K562 (cell line): ENCODE measurements at regions not wholly inside any gene's neighbourhood (a gene's known extent, or its start where the extent isn't known, plus 50 kb on each side); places are given as distances from the start of the nearest gene placed in this dataset.

ENCODE experiments used
- ATAC-seq: fragments of 200-7000 bp; cut with Tn5 transposase; 3 replicates; pipeline ENCODE4 v1.9.1; 2020; ENCODE audit warnings: moderate library complexity
- BruUV-seq: library from RNA; stranded (reverse); fragments of 400-500 nt; replicated peaks from 2 replicates; lab custom pipeline; 2021; lab: Mats Ljungman, UMichigan
- CTCF ChIA-PET: fragments of 300-600 bp; formaldehyde crosslinking; extraction: SDS; loops from one replicate; lab custom pipeline; 2021; ENCODE audit warnings: low intra/inter-chr PET ratio; lab: Yijun Ruan, JAX
- POLR2A ChIA-PET: fragments of 300-600, 350-650 bp; sonication (Branson Sonifier 250); formaldehyde crosslinking; extraction: SDS; loops from one replicate; lab custom pipeline; 2021; ENCODE audit warnings: antibody characterized with exemption, inconsistent platforms; lab: Yijun Ruan, JAX
- DNase-seq, 4 experiments: peaks; one replicate each; pipeline versions ENCODE4 v3.0.0 to v3.0.0-alpha.2; 2011 to 2018; ENCODE audit warnings: low spot score in 3 of 4, mixed read lengths in 3 of 4; ENCODE audit errors: extremely low read depth in 1 of 4
- FAIRE-seq: peaks from 2 replicates; lab custom pipeline; 2011; peaks lifted over from hg19 to GRCh38; lab: Jason Lieb, UNC
- H2AFZ ChIP-seq: 2 replicates; pipeline ENCODE4 v1.6.0; 2011; ENCODE audit warnings: low read depth, low read length, control low read depth, inconsistent platforms
- H3K27ac ChIP-seq: fragments of 200-600 bp; 3 replicates; pipeline ENCODE4 v1.8.0; 2011; ENCODE audit warnings: low read depth, mild to moderate bottlenecking, control low read depth, inconsistent platforms, low read length, moderate library complexity, mixed read lengths; ENCODE audit errors: extremely low read depth
- H3K27me3 ChIP-seq, 2 experiments: fragments of 300-600 bp in 1 of 2; 2 replicates in 1 of 2; 3 replicates in 1 of 2; pipeline versions ENCODE4 v1.6.0 to v1.8.0; 2011; ENCODE audit warnings: inconsistent platforms in 2 of 2, low read length in 2 of 2, mild to moderate bottlenecking in 1 of 2, mixed read lengths in 1 of 2, moderate library complexity in 1 of 2; ENCODE audit not compliant: control insufficient read depth in 2 of 2, insufficient read depth in 2 of 2
- H3K36me3 ChIP-seq: fragments of 300-600 bp; 3 replicates; pipeline ENCODE4 v1.8.0; 2011; ENCODE audit warnings: mild to moderate bottlenecking, low read length, inconsistent platforms; ENCODE audit not compliant: control insufficient read depth, insufficient read depth
- H3K4me1 ChIP-seq, 2 experiments: fragments of 200-600 bp in 1 of 2; replicated peaks in 1 of 2; 2 replicates in 1 of 2; 3 replicates in 1 of 2; pipeline versions ENCODE4 v1.5.1 to v1.8.0; 2011; ENCODE audit warnings: inconsistent platforms in 2 of 2, low read length in 2 of 2, mild to moderate bottlenecking in 1 of 2, mixed read lengths in 1 of 2, moderate library complexity in 1 of 2; ENCODE audit not compliant: control insufficient read depth in 2 of 2, insufficient read depth in 2 of 2
- H3K4me2 ChIP-seq: 2 replicates; pipeline ENCODE4 v1.6.1; 2011; ENCODE audit warnings: low read length, control low read depth, inconsistent platforms, mixed read lengths; ENCODE audit not compliant: insufficient read depth
- H3K4me3 ChIP-seq: fragments of 200-600 bp; sonication (generic), shearing (Covaris generic); 2 replicates; pipeline ENCODE4 v1.5.1; 2016; ENCODE audit warnings: control low read depth, inconsistent platforms
- H3K79me2 ChIP-seq: fragments of 200-600 bp; 3 replicates; pipeline ENCODE4 v1.8.0; 2011; ENCODE audit warnings: low read length, inconsistent platforms; ENCODE audit not compliant: control insufficient read depth, insufficient read depth
- H3K9ac ChIP-seq, 2 experiments: 2 replicates each; pipeline versions ENCODE4 v1.6.0 to v1.6.1; 2011; ENCODE audit warnings: low read depth in 2 of 2, low read length in 2 of 2, control low read depth in 1 of 2, inconsistent platforms in 1 of 2, mild to moderate bottlenecking in 1 of 2, mixed read lengths in 1 of 2; ENCODE audit not compliant: insufficient read depth in 1 of 2
- H3K9me1 ChIP-seq: one replicate; pipeline ENCODE4 v1.6.0; 2011; ENCODE audit warnings: inconsistent platforms, mild to moderate bottlenecking, low read length, moderate library complexity; ENCODE audit not compliant: control insufficient read depth, insufficient read depth
- H3K9me3 ChIP-seq: replicated peaks from 2 replicates; pipeline ENCODE4 v1.5.1; 2011; ENCODE audit warnings: low read depth, low read length, inconsistent platforms; ENCODE audit not compliant: control insufficient read depth, insufficient read depth
- H4K20me1 ChIP-seq: replicated peaks from 2 replicates; pipeline ENCODE4 v1.6.1; 2011; ENCODE audit warnings: low read length, inconsistent platforms, mixed read lengths; ENCODE audit not compliant: control insufficient read depth, insufficient read depth
- EWSR1 ChIP-seq: fragments of 450-650 bp; IDR thresholded peaks from 2 replicates; pipeline ENCODE4 v1.6.1; 2018; ENCODE audit warnings: borderline replicate concordance, mild to moderate bottlenecking, low read depth, moderate library complexity; ENCODE audit not compliant: partially characterized antibody
- HEY1 ChIP-seq: fragments of 250-450 bp; sonication (Bioruptor Pico); IDR thresholded peaks from 2 replicates; pipeline ENCODE4 v1.5.0; 2020; ENCODE audit warnings: mild to moderate bottlenecking, moderate library complexity, borderline replicate concordance
- HMBOX1 ChIP-seq: sonication (generic); IDR thresholded peaks from 2 replicates; pipeline ENCODE4 v1.6.1; 2016
- HNRNPK ChIP-seq: fragments of 200-400 bp; formaldehyde crosslinking; IDR thresholded peaks from one replicate; pipeline ENCODE4 v1.6.1; 2018; ENCODE audit warnings: mild to moderate bottlenecking, low read depth, low read length; ENCODE audit not compliant: poor library complexity, severe bottlenecking
- HSF4 ChIP-seq: fragments of 250-450 bp; sonication (Bioruptor Pico); IDR thresholded peaks from 2 replicates; pipeline ENCODE4 v2.1.2; 2022; ENCODE audit warnings: mild to moderate bottlenecking, moderate library complexity, borderline replicate concordance
- KDM2B ChIP-seq: fragments of 250-450 bp; sonication (Bioruptor Pico); IDR thresholded peaks from 2 replicates; pipeline ENCODE4 v1.8.0; 2021; ENCODE audit warnings: mild to moderate bottlenecking, moderate library complexity
- LEF1 ChIP-seq: fragments of 450-650 bp; IDR thresholded peaks from 2 replicates; pipeline ENCODE4 v1.6.1; 2016; ENCODE audit warnings: mild to moderate bottlenecking
- MAFF ChIP-seq: IDR thresholded peaks from 2 replicates; pipeline ENCODE4 v1.6.1; 2012; ENCODE audit warnings: low read length, improper control_type of control experiment
- MTA1 ChIP-seq: fragments of 450-650 bp; IDR thresholded peaks from 2 replicates; pipeline ENCODE4 v1.6.1; 2017; ENCODE audit warnings: borderline replicate concordance
- MYBL2 ChIP-seq, 2 experiments: fragments of 450-650 bp in 1 of 2; sonication (generic) in 1 of 2; formaldehyde crosslinking in 1 of 2; IDR thresholded peaks; 2 replicates each; pipeline versions ENCODE4 v1.6.1 to v1.8.1; 2017 to 2022; ENCODE audit warnings: borderline replicate concordance in 1 of 2, inconsistent platforms in 1 of 2, low read depth in 1 of 2, mild to moderate bottlenecking in 1 of 2, missing genetic modification reagents in 1 of 2, moderate library complexity in 1 of 2
- PHF21A ChIP-seq: fragments of 450-650 bp; IDR thresholded peaks from 2 replicates; pipeline ENCODE4 v1.6.1; 2017; ENCODE audit warnings: low read depth, borderline replicate concordance
- POLR3A ChIP-seq: IDR thresholded peaks from 2 replicates; pipeline ENCODE4 v1.6.1; 2011; ENCODE audit warnings: borderline replicate concordance, mild to moderate bottlenecking, moderate library complexity; ENCODE audit not compliant: insufficient read length, insufficient read depth; ENCODE audit errors: extremely low read depth
- RBM14 ChIP-seq: fragments of 200-400 bp; formaldehyde crosslinking; IDR thresholded peaks from 2 replicates; pipeline ENCODE4 v1.6.1; 2018; ENCODE audit warnings: low read depth, mild to moderate bottlenecking, low read length, moderate library complexity, borderline replicate concordance; ENCODE audit not compliant: insufficient read depth
- RBM39 ChIP-seq: fragments of 200-400 bp; formaldehyde crosslinking; optimal IDR thresholded peaks from 2 replicates; pipeline ENCODE3; 2018; ENCODE audit warnings: low read depth, low read length
- THRB ChIP-seq: fragments of 450-650 bp; formaldehyde crosslinking; conservative IDR thresholded peaks from 2 replicates; pipeline ENCODE4 v1.4.0; 2022; ENCODE audit warnings: mild to moderate bottlenecking, missing genetic modification characterization
- UBTF ChIP-seq, 2 experiments: IDR thresholded peaks; 2 replicates each; pipeline ENCODE4 v1.6.1; 2012; ENCODE audit warnings: improper control_type of control experiment in 2 of 2, low read depth in 2 of 2, low read length in 2 of 2, borderline replicate concordance in 1 of 2
- ZNF707 ChIP-seq: fragments of 250-450 bp; sonication (Bioruptor Pico); conservative IDR thresholded peaks from 2 replicates; pipeline ENCODE4 v1.8.0; 2022; ENCODE audit warnings: inconsistent platforms, mild to moderate bottlenecking, moderate library complexity
- WGBS: fragments of 100-300 bp; shearing (Covaris generic); methylation state at CpG from one replicate; pipeline ENCODE4 v1.1.6; 2016; ENCODE audit warnings: low coverage, mixed read lengths; ENCODE audit not compliant: insufficient coverage; ENCODE audit errors: missing lambda C conversion rate; 5-methylcytosine and 5-hydroxymethylcytosine counted together
- in situ Hi-C: fragments of 300-500 bp; cut with MboI; formaldehyde crosslinking; loops from 4 replicates; pipeline ENCODE4 v1.15.0; 2018; ENCODE audit warnings: inconsistent platforms, mixed read lengths
- intact Hi-C: fragments of 100-400 bp; cut with micrococcal nuclease; formaldehyde crosslinking; loops from 2 replicates; pipeline ENCODE4 v1.14.2; 2022

- no peak for ATAC-seq
- H3K4me1 ChIP-seq, result no peaks in the 10 kb centered on the region; a peak in 2 of 5 replicates
- CTCF ChIA-PET, result no interaction called here
- POLR2A ChIA-PET, result interaction anchor here (0.6 to 1.9 kb wide), 4 partner anchors 8 to 52 kb away, joined by 3 to 16 read pairs (median 8); no protein-coding TSS in a partner anchor
- no peak for FAIRE-seq
- H3K36me3 ChIP-seq, result peaks cover 15% of the 10 kb centered on the region; the same call in 1 of the 3 replicates
- peak overlapping the region in 1 of 2 experiments; percentile 65; a peak in 1 of 4 replicates for H3K9ac ChIP-seq
- BruUV-seq, result no TSS peak
- no peaks in the 10 kb centered on the region for H3K27me3 ChIP-seq
- H3K27ac ChIP-seq, result no peak overlapping the region
- 0 out of 3 replicates have a peak, but pooled peaks cover 3% of the 10 kb centered on the region for H3K79me2 ChIP-seq
- no peaks in the 10 kb centered on the region for H3K9me3 ChIP-seq
- no peak overlapping the region for H3K4me3 ChIP-seq
- WGBS, result 85% methylated on average over 8 of the region's 8 CpGs
- no peaks in the 10 kb centered on the region for H3K9me1 ChIP-seq
- in situ Hi-C loops (no loop called here), intact Hi-C loops (no loop called here)
- H4K20me1 ChIP-seq, result 0 out of 2 replicates have a peak, but pooled peaks cover 4% of the 10 kb centered on the region
- H3K4me2 ChIP-seq, result no peak overlapping the region
- H2AFZ ChIP-seq, result no peak overlapping the region
- DNase-seq, result no peak
- TF ChIP-seq PHF21A (no peak), EWSR1 (no peak), RBM39 (no peak), HNRNPK (no peak), THRB (CRISPR knock-in tag) (no peak), POLR3A (no peak), MTA1 (no peak), ZNF707 (CRISPR knock-in tag) (no peak), MAFF (no peak), RBM14 (no peak), UBTF (IDR thresholded peaks at IDR 0.05; ENCODE audit: borderline replicate concordance in 1 of 2, low read depth in 2 of 2, low read length in 2 of 2) (no peak), LEF1 (no peak), KDM2B (CRISPR knock-in tag) (no peak), HEY1 (CRISPR knock-in tag) (no peak), MYBL2 (IDR thresholded peaks at IDR 0.05; ENCODE audit: low read depth) (no peak), MYBL2 (CRISPR knock-in tag; IDR thresholded peaks at IDR 0.05; ENCODE audit: borderline replicate concordance) (no peak), HMBOX1 (no peak), HSF4 (CRISPR knock-in tag) (no peak)
These were observed 73.7 kb upstream of the NPAS1 start for GRCh38 chr19:46945694-46946489.
